Kidney epithelial cell (primary cell): ENCODE measurements at regions not wholly inside any gene's neighbourhood (a gene's known extent, or its start where the extent isn't known, plus 50 kb on each side); places are given as distances from the start of the nearest gene placed in this dataset.

Experiments
- DNase-seq: peaks from one replicate; pipeline ENCODE4 v3.0.0-alpha.2; 2010; ENCODE audit warnings: low read depth
- H3K27me3 ChIP-seq: 2 replicates; pipeline ENCODE4 v1.6.0; 2011; ENCODE audit warnings: low read length; ENCODE audit not compliant: control insufficient read depth, insufficient read depth
- H3K36me3 ChIP-seq: 2 replicates; pipeline ENCODE4 v1.5.1; 2011; ENCODE audit warnings: low read length; ENCODE audit not compliant: control insufficient read depth, insufficient read depth
- H3K4me3 ChIP-seq: 2 replicates; pipeline ENCODE4 v1.5.1; 2011; ENCODE audit warnings: low read depth, mild to moderate bottlenecking, control low read depth, low read length
- TF ChIP-seq, protein P1 (sequence below): IDR thresholded peaks from 2 replicates; pipeline ENCODE4 v1.5.1; 2011; ENCODE audit warnings: mild to moderate bottlenecking, moderate library complexity, low read length, control low read depth, inconsistent platforms; ENCODE audit not compliant: insufficient read depth, poor library complexity, severe bottlenecking

DNA sequence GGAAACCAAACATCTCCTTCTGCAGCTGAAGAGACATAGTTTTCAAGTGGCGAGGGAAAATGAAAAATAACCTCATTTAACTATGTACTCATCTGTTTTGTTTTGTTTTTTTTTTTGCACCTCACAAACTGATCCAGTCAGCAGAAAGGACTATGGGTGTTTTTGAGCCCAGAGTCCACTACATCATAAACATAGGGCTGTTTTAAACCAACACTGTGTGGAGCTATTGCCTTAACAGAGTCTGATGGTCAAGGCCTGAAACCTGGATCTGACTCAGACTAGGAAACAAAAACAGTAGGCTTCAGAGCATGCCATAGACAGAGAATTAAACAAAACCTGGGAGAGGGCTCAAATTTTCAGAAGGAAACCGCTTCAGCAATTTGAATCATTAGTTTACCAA, 99.3 kb upstream of the FSHB start:
- no peaks in the 10 kb centered on the region for H3K27me3 ChIP-seq
- DNase-seq: no peak
- no peak overlapping the region for H3K4me3 ChIP-seq
- TF ChIP-seq, protein P1, sequence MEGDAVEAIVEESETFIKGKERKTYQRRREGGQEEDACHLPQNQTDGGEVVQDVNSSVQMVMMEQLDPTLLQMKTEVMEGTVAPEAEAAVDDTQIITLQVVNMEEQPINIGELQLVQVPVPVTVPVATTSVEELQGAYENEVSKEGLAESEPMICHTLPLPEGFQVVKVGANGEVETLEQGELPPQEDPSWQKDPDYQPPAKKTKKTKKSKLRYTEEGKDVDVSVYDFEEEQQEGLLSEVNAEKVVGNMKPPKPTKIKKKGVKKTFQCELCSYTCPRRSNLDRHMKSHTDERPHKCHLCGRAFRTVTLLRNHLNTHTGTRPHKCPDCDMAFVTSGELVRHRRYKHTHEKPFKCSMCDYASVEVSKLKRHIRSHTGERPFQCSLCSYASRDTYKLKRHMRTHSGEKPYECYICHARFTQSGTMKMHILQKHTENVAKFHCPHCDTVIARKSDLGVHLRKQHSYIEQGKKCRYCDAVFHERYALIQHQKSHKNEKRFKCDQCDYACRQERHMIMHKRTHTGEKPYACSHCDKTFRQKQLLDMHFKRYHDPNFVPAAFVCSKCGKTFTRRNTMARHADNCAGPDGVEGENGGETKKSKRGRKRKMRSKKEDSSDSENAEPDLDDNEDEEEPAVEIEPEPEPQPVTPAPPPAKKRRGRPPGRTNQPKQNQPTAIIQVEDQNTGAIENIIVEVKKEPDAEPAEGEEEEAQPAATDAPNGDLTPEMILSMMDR: peak; percentile 11
- no peaks in the 10 kb centered on the region for H3K36me3 ChIP-seq

DNA sequence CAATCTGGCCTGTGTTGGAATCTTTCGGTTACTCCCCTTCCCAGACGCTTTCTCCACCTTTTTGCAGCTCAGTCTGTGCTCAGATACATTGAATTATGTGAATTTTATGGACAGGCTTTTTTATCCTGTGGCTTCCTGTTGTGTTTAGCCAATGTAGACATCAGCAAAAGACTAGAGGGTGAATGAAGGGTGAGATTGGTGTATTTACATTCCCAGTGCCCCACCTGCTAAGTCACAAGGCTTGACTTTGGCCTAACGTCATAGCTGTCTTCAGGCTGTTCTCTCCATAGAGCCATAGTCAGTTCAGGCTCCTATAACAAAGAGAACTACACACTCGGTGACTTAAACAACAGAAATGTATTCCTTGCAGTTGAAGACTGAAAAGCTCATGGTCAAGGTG, 97.5 kb upstream of the FSHB start:
- H3K4me3 ChIP-seq: no peak overlapping the region
- H3K27me3 ChIP-seq: no peaks in the 10 kb centered on the region
- TF ChIP-seq, protein P1: no peak
- H3K36me3 ChIP-seq: no peaks in the 10 kb centered on the region
- no peak for DNase-seq

DNA sequence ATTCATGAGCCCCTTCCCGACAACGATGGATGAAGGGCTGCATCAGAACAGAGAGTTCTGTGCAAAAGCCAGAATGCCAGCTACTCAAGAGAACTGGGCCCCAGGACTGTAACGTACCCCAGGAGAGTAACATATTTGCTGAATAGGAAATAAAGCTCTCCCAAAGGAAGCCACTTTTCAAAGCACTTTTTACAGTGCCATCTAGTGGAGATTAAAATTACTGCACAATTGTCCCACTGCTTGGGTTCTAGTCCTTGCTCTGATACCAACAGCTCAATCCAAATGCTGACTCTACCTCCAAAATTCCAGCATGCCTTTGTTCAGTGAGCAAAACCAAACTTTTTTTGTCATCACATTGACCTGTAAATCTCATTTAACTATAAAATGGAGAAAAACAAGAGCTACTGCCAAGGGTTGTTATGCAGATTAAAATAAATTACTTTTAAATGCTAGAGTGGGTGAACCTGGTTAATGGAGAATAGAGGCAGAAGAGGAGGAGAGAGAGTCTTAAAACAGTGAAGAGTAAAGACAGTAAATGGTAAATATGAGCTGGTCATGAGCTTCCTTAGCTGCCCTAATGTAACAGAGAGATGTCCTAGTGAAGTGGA, 87.6 kb upstream of the FSHB start:
- TF ChIP-seq, protein P1: peak; percentile 64
- no peak for DNase-seq
- Histone ChIP-seq H3K36me3 (no peaks in the 10 kb centered on the region), H3K4me3 (no peak overlapping the region), H3K27me3 (no peaks in the 10 kb centered on the region)

DNA sequence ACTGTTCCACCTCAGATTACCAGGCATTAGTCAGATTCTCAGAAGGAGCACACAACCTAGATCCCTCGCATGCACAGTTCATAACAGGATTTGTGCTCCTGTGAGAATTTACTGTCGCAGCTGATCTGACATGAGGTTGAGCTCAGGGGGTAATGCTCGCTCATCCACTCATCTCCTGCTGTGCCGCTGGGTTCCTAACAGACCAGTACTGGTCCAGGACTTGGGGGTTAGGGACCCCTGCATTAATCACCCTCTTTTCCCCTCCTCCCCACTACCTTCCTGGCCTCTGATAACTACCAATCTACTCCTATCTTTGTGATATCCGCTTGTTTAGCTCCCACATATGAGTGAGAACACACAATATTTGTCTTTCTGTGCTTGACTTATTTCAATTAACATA, 83.5 kb upstream of the FSHB start:
- TF ChIP-seq, protein P1: no peak
- Histone ChIP-seq H3K27me3 (no peaks in the 10 kb centered on the region), H3K36me3 (no peaks in the 10 kb centered on the region), H3K4me3 (no peak overlapping the region)
- no peak for DNase-seq

DNA sequence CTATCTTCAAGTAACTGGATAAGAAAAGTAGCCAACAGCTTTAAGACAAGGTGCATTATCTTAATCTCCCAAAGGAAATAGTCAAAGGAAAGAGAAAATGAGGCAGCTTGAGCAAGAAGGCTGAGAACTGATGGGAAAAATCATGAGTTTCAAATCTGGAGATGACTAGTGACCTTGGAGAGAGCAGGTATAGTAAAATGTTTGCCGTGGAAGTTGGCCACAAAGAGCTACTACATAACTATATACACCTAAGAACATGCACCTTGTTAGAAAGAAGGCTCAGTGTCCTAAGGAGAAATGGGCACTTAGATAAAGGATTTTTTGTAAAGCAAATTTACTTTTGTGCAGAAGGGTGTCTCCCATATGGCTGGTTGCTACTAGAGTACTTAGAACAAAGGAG, 80.8 kb upstream of the FSHB start:
- Histone ChIP-seq H3K27me3 (no peaks in the 10 kb centered on the region), H3K4me3 (no peak overlapping the region), H3K36me3 (no peaks in the 10 kb centered on the region)
- no peak for DNase-seq
- TF ChIP-seq, protein P1: no peak

DNA sequence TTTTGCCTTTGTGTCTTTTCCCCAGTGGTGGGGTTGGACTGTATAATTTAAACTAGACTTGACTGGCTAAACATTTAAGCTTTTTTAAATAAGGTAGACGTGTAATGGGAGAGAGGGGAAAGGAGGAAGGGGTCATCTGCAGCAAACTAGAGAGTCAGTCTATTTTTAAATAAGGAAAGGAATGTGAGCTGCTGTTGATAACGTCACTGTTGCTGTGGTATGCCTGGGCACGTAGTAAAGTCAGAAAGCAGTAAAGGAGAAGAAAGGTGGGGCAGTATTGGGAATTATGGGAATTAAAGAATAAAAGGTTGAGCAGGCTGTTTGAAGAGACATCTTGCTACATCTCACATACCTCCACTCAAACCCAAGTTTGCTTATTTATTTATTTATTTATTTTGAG, 80.4 kb upstream of the FSHB start:
- no peak for DNase-seq
- Histone ChIP-seq H3K36me3 (no peaks in the 10 kb centered on the region), H3K27me3 (no peaks in the 10 kb centered on the region), H3K4me3 (no peak overlapping the region)
- TF ChIP-seq, protein P1: no peak
